HepG2 (cell line): ENCODE measurements at regions not wholly inside any gene's neighbourhood (a gene's known extent, or its start where the extent isn't known, plus 50 kb on each side); places are given as distances from the start of the nearest gene placed in this dataset.
A peak's percentile ranks its signal among the peaks of the same experiment; 100 is the strongest.

Source experiments
- BRD4 ChIP-seq: sonication (generic); formaldehyde crosslinking; IDR thresholded peaks from 2 replicates; pipeline ENCODE4 v1.4.0; 2020; ENCODE audit warnings: missing genetic modification reagents
- CTCF ChIP-seq: sonication (generic); formaldehyde crosslinking; IDR thresholded peaks from 2 replicates; pipeline ENCODE4 v1.5.0; 2020; ENCODE audit warnings: mild to moderate bottlenecking, missing genetic modification reagents, moderate library complexity
- EP300 ChIP-seq, 3 experiments: sonication (generic) in 1 of 3; formaldehyde crosslinking in 1 of 3; IDR thresholded peaks; 2 replicates each; pipeline versions ENCODE4 v1.5.1 to v1.6.1; 2011 to 2020; ENCODE audit warnings: low read depth in 2 of 3, low read length in 2 of 3, borderline replicate concordance in 1 of 3, improper control_type of control experiment in 1 of 3, mild to moderate bottlenecking in 1 of 3, missing genetic modification reagents in 1 of 3, moderate library complexity in 1 of 3
- EZH2 ChIP-seq: conservative IDR thresholded peaks from 2 replicates; pipeline ENCODE4 v1.6.1; 2012; ENCODE audit warnings: mild to moderate bottlenecking, low read depth, low read length, moderate library complexity
- HOXA9 ChIP-seq: sonication (generic); formaldehyde crosslinking; IDR thresholded peaks from 2 replicates; pipeline ENCODE4 v1.8.1; 2022; ENCODE audit warnings: missing genetic modification reagents, mild to moderate bottlenecking, moderate library complexity, borderline replicate concordance
- MAZ ChIP-seq, 2 experiments: sonication (generic) in 1 of 2; formaldehyde crosslinking in 1 of 2; IDR thresholded peaks; 2 replicates each; pipeline versions ENCODE4 v1.5.0 to v1.6.1; 2012 to 2020; ENCODE audit warnings: low read depth in 2 of 2, mild to moderate bottlenecking in 2 of 2, borderline replicate concordance in 1 of 2, improper control_type of control experiment in 1 of 2, low read length in 1 of 2, missing genetic modification reagents in 1 of 2, moderate library complexity in 1 of 2
- PAX8 ChIP-seq: sonication (generic); formaldehyde crosslinking; IDR thresholded peaks from 2 replicates; pipeline ENCODE4 v1.8.0; 2022; ENCODE audit warnings: mild to moderate bottlenecking, missing genetic modification reagents, borderline replicate concordance
- POLR2A ChIP-seq, 2 experiments: IDR thresholded peaks; 2 replicates each; pipeline ENCODE4 v1.6.1; 2011; ENCODE audit warnings: low read depth in 2 of 2, low read length in 2 of 2, mild to moderate bottlenecking in 1 of 2, moderate library complexity in 1 of 2; ENCODE audit not compliant: insufficient read depth in 1 of 2
- RORA ChIP-seq: sonication (generic); formaldehyde crosslinking; IDR thresholded peaks from 2 replicates; pipeline ENCODE4 v1.5.0; 2020; ENCODE audit warnings: mild to moderate bottlenecking, missing genetic modification reagents, moderate library complexity
- SMARCC2 ChIP-seq: fragments of 450-650 bp; IDR thresholded peaks from 2 replicates; pipeline ENCODE4 v1.6.1; 2017; ENCODE audit warnings: antibody characterized with exemption, mild to moderate bottlenecking
- ZNF224 ChIP-seq: sonication (generic); formaldehyde crosslinking; IDR thresholded peaks from 2 replicates; pipeline ENCODE4 v1.5.0; 2020; ENCODE audit warnings: mild to moderate bottlenecking, missing genetic modification reagents
- ZNF260 ChIP-seq: sonication (generic); formaldehyde crosslinking; IDR thresholded peaks from 2 replicates; pipeline ENCODE4 v1.4.0; 2020; ENCODE audit warnings: missing genetic modification reagents, low read depth, mild to moderate bottlenecking, borderline replicate concordance
- ZSCAN22 ChIP-seq: sonication (generic); formaldehyde crosslinking; IDR thresholded peaks from 2 replicates; pipeline ENCODE4 v1.4.0; 2020; ENCODE audit warnings: mild to moderate bottlenecking, missing genetic modification reagents
- TF ChIP-seq, protein P1 (sequence below): sonication (generic); formaldehyde crosslinking; IDR thresholded peaks from 2 replicates; pipeline ENCODE4 v1.4.0; 2020; ENCODE audit warnings: missing genetic modification reagents, borderline replicate concordance

- TF ChIP-seq ZNF224 = no peak
- no peak for TF ChIP-seq ZSCAN22 (CRISPR knock-in tag)
- no peak for TF ChIP-seq MAZ (IDR thresholded peaks at IDR 0.05; ENCODE audit: borderline replicate concordance, low read depth, low read length)
- no peak for TF ChIP-seq MAZ (CRISPR knock-in tag; IDR thresholded peaks at IDR 0.05; ENCODE audit: low read depth)
- TF ChIP-seq SMARCC2 = no peak
- TF ChIP-seq RORA (CRISPR knock-in tag) = no peak
- TF ChIP-seq, protein P1, sequence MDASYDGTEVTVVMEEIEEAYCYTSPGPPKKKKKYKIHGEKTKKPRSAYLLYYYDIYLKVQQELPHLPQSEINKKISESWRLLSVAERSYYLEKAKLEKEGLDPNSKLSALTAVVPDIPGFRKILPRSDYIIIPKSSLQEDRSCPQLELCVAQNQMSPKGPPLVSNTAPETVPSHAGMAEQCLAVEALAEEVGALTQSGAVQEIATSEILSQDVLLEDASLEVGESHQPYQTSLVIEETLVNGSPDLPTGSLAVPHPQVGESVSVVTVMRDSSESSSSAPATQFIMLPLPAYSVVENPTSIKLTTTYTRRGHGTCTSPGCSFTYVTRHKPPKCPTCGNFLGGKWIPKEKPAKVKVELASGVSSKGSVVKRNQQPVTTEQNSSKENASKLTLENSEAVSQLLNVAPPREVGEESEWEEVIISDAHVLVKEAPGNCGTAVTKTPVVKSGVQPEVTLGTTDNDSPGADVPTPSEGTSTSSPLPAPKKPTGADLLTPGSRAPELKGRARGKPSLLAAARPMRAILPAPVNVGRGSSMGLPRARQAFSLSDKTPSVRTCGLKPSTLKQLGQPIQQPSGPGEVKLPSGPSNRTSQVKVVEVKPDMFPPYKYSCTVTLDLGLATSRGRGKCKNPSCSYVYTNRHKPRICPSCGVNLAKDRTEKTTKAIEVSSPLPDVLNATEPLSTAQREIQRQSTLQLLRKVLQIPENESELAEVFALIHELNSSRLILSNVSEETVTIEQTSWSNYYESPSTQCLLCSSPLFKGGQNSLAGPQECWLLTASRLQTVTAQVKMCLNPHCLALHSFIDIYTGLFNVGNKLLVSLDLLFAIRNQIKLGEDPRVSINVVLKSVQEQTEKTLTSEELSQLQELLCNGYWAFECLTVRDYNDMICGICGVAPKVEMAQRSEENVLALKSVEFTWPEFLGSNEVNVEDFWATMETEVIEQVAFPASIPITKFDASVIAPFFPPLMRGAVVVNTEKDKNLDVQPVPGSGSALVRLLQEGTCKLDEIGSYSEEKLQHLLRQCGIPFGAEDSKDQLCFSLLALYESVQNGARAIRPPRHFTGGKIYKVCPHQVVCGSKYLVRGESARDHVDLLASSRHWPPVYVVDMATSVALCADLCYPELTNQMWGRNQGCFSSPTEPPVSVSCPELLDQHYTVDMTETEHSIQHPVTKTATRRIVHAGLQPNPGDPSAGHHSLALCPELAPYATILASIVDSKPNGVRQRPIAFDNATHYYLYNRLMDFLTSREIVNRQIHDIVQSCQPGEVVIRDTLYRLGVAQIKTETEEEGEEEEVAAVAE (CRISPR knock-in tag) = no peak
- peak in 1 of 2 experiments; percentile 92; a peak in 2 of 4 replicates for TF ChIP-seq EP300 (IDR thresholded peaks at IDR 0.05; ENCODE audit: low read depth in 2 of 2, low read length in 2 of 2)
- peak; percentile 46; the same call in 1 of the 2 replicates for TF ChIP-seq EP300 (CRISPR knock-in tag; IDR thresholded peaks at IDR 0.05; ENCODE audit: borderline replicate concordance)
- no peak for TF ChIP-seq ZNF260
- TF ChIP-seq POLR2A (IDR thresholded peaks at IDR 0.05; ENCODE audit: insufficient read depth in 1 of 2, low read depth in 2 of 2, low read length in 2 of 2) = no peak
- TF ChIP-seq EZH2 = no peak
- TF ChIP-seq PAX8 (CRISPR knock-in tag) = no peak
- no peak for TF ChIP-seq BRD4 (CRISPR knock-in tag)
- no peak for TF ChIP-seq CTCF
- TF ChIP-seq HOXA9 (CRISPR knock-in tag) = no peak
Observed at GRCh38 chr13:68380041-68380973, 1150.2 kb upstream of the PCDH9 start.
